ENCODE measurements at regions not wholly inside any gene's neighbourhood (a gene's known extent, or its start where the extent isn't known, plus 50 kb on each side); places are given as distances from the start of the nearest gene placed in this dataset.
"Not testable (repeated sequence)": the region's sequence is repeated elsewhere in the genome, so short reads cannot be mapped to it uniquely, and the experiment has no call there.

DNA sequence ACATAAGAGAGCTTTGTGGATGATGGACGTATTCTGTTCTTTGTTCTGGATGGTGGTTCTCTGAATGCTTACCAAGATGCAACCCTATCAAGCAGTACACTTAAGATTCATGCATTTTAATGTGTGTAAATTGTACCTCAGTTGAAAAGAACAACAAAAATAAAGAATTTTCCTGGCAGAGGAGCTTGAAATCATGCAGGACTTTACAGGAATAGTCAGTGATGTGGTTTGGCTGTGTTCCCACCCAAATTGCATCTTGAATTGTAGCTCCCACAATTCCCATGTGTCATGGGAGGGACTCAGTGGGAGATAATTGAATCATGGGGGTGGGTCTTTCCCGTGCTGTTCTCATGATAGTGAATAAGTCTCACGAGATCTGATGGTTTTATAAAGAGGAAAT, 430.6 kb upstream of the ASIC2 start:
- WGBS, 2 experiments = 79 to 90% methylated on average over 3 of the region's 3 CpGs
- not testable (repeated sequence) for H3K4me3 ChIP-seq (ENCODE audit: insufficient read depth, low read depth, low read length); H3K4me1 ChIP-seq (ENCODE audit: control insufficient read depth, insufficient read depth, low read length); H3K36me3 ChIP-seq (ENCODE audit: control insufficient read depth, insufficient read depth, low read length); H3K27ac ChIP-seq (ENCODE audit: insufficient read depth, low read depth, low read length, poor library complexity, severe bottlenecking); H3K9me3 ChIP-seq (ENCODE audit: control insufficient read depth, low read length); H3K27me3 ChIP-seq (ENCODE audit: control insufficient read depth, insufficient read depth, low read length, poor library complexity, severe bottlenecking)

DNA sequence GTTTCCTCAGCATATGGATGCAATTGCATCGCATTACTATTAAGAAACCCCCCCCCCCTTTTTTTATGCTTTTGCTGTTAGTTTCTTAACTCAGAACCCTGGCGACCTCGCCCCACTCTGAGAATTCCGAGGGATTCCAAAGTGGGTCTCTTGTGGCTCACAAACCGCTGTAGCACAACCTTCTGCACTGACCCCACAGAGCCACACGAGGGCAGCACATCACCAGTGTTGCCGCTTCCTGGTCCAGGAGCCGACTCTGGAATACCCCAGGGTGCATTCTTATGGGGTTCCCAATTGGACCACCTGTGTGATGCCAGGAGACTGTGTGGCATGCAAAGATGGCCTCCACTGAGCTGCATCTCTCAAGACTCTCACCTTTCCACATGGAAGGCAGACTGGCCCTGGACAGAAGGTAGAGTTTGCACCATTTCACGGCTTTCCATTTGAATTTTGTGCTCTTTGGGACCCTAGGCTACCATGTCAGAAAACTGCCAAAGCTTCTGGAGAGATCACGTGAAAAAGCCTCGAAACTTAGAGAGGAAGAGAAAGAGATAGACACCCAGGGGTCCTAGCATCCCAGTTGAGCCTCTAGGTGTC, 432.7 kb upstream of the ASIC2 start:
- no peak overlapping the region for H3K27ac ChIP-seq (ENCODE audit: insufficient read depth, low read depth, low read length, poor library complexity, severe bottlenecking)
- no peaks in the 10 kb centered on the region for H3K36me3 ChIP-seq (ENCODE audit: control insufficient read depth, insufficient read depth, low read length)
- no peak overlapping the region for H3K4me3 ChIP-seq (ENCODE audit: insufficient read depth, low read depth, low read length)
- no peaks in the 10 kb centered on the region for H3K27me3 ChIP-seq (ENCODE audit: control insufficient read depth, insufficient read depth, low read length, poor library complexity, severe bottlenecking)
- no peaks in the 10 kb centered on the region for H3K9me3 ChIP-seq (ENCODE audit: control insufficient read depth, low read length)
- no peaks in the 10 kb centered on the region for H3K4me1 ChIP-seq (ENCODE audit: control insufficient read depth, insufficient read depth, low read length)
- WGBS, 2 experiments = 39 to 44% methylated on average over 11 of the region's 11 CpGs

- no peak overlapping the region for H3K4me3 ChIP-seq (ENCODE audit: insufficient read depth, low read depth, low read length)
- no peak overlapping the region for H3K27ac ChIP-seq (ENCODE audit: insufficient read depth, low read depth, low read length, poor library complexity, severe bottlenecking)
- no peaks in the 10 kb centered on the region for H3K4me1 ChIP-seq (ENCODE audit: control insufficient read depth, insufficient read depth, low read length)
- H3K9me3 ChIP-seq (ENCODE audit: control insufficient read depth, low read length) = no peaks in the 10 kb centered on the region
- no peaks in the 10 kb centered on the region for H3K27me3 ChIP-seq (ENCODE audit: control insufficient read depth, insufficient read depth, low read length, poor library complexity, severe bottlenecking)
- WGBS, 2 experiments = 76 to 86% methylated on average over 2 of the region's 2 CpGs
- H3K36me3 ChIP-seq (ENCODE audit: control insufficient read depth, insufficient read depth, low read length) = no peaks in the 10 kb centered on the region
These were observed 437.0 kb upstream of the ASIC2 start for GRCh38 chr17:33730131-33730530.

DNA sequence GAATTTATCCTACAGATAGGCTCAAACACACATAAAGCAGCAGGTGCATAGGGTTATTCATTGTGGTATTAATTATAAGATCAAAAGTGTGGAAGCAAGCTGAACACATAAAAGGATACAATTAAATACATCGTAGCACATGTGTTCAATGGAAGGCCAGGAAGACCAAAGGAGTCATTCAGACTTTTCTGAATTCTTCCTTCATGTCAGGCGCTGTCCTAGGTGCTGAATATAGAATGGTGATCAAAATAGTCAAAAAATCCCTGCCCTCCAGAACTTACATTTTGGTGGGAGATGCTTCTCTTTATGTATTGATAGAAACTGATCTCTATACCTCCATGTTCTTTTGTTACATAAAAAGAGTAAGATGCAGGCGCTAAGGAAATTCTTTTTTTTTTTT, 439.0 kb upstream of the ASIC2 start:
- no peaks in the 10 kb centered on the region for H3K9me3 ChIP-seq (ENCODE audit: control insufficient read depth, low read length)
- no peaks in the 10 kb centered on the region for H3K4me1 ChIP-seq (ENCODE audit: control insufficient read depth, insufficient read depth, low read length)
- no peaks in the 10 kb centered on the region for H3K36me3 ChIP-seq (ENCODE audit: control insufficient read depth, insufficient read depth, low read length)
- no peaks in the 10 kb centered on the region for H3K27me3 ChIP-seq (ENCODE audit: control insufficient read depth, insufficient read depth, low read length, poor library complexity, severe bottlenecking)
- H3K4me3 ChIP-seq (ENCODE audit: insufficient read depth, low read depth, low read length) = no peak overlapping the region
- H3K27ac ChIP-seq (ENCODE audit: insufficient read depth, low read depth, low read length, poor library complexity, severe bottlenecking) = no peak overlapping the region
- WGBS, 2 experiments = 50 to 54% methylated on average over 2 to 3 of the region's 3 CpGs

- Histone ChIP-seq H3K4me3 (ENCODE audit: insufficient read depth, low read depth, low read length) (no peak overlapping the region), H3K36me3 (ENCODE audit: control insufficient read depth, insufficient read depth, low read length) (no peaks in the 10 kb centered on the region), H3K9me3 (ENCODE audit: control insufficient read depth, low read length) (no peaks in the 10 kb centered on the region), H3K27ac (ENCODE audit: insufficient read depth, low read depth, low read length, poor library complexity, severe bottlenecking) (no peak overlapping the region), H3K4me1 (ENCODE audit: control insufficient read depth, insufficient read depth, low read length) (no peaks in the 10 kb centered on the region), H3K27me3 (ENCODE audit: control insufficient read depth, insufficient read depth, low read length, poor library complexity, severe bottlenecking) (no peaks in the 10 kb centered on the region)
These were observed 446.6 kb upstream of the ASIC2 start for GRCh38 chr17:33739714-33740113.

DNA sequence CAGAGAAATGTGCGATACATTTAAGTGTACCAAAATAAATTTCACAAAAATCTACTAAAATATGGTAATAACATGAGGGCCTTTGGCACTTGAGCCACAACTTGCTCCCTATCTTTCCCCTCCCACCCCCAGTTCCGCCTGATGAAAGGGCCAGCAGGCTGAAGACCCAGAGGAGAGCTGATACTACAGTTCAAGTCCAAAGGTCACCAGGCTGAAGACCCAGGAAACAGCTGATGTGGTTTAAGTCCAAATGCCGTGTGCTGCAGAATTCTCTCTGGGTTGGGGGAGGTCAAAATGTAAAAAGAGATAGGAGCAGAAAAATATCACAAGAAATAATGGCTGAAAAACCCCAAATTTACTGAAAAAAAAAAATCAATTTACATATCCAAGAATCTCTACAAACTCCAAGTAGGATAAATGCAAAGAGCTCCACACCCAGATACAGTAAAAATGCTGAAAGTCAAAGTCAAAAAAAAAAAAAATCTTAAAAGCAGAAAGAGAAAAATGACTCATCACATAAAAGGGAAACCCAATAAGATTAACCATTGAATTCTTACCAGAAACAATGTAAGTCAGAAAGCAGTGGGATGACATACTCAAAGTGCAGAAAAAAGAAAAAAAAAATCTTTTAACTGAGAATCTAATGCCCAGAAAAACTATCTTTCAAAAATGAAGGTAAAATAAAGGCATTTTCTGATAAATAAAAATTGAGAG, 452.1 kb upstream of the ASIC2 start:
- Histone ChIP-seq H3K27ac (ENCODE audit: insufficient read depth, low read depth, low read length, poor library complexity, severe bottlenecking) (no peak overlapping the region), H3K27me3 (ENCODE audit: control insufficient read depth, insufficient read depth, low read length, poor library complexity, severe bottlenecking) (no peaks in the 10 kb centered on the region), H3K9me3 (ENCODE audit: control insufficient read depth, low read length) (no peaks in the 10 kb centered on the region), H3K36me3 (ENCODE audit: control insufficient read depth, insufficient read depth, low read length) (no peaks in the 10 kb centered on the region), H3K4me3 (ENCODE audit: insufficient read depth, low read depth, low read length) (no peak overlapping the region), H3K4me1 (ENCODE audit: control insufficient read depth, insufficient read depth, low read length) (peaks cover under 1% of the 10 kb centered on the region)
- WGBS, 2 experiments = 82 to 85% methylated on average over 2 to 3 of the region's 3 CpGs

DNA sequence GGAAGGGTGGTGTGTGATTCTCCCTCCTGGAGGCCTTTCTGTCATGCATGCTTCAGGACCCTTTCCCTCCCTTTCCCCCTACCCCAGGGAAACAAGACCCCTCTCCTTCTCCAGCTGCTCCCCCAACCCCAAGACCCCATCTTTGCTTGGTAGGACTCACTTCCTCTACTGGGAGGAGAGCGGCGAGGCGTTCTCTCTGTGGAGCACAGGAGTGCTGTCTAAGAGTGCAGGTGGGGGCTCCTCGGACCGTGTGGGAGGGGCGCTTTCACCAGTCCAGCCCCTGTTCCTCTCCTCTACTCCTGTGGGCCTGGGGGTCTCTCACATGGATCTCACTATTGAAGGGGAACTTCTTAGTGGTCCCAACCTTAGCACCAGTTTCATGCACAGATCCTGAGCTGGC, 456.1 kb upstream of the ASIC2 start:
- no peaks in the 10 kb centered on the region for H3K9me3 ChIP-seq (ENCODE audit: control insufficient read depth, low read length)
- H3K27me3 ChIP-seq (ENCODE audit: control insufficient read depth, insufficient read depth, low read length, poor library complexity, severe bottlenecking) = no peaks in the 10 kb centered on the region
- H3K4me3 ChIP-seq (ENCODE audit: insufficient read depth, low read depth, low read length) = no peak overlapping the region
- WGBS, 2 experiments = 91 to 95% methylated on average over 6 of the region's 6 CpGs
- no peak overlapping the region for H3K27ac ChIP-seq (ENCODE audit: insufficient read depth, low read depth, low read length, poor library complexity, severe bottlenecking)
- H3K4me1 ChIP-seq (ENCODE audit: control insufficient read depth, insufficient read depth, low read length) = peaks cover 15% of the 10 kb centered on the region
- H3K36me3 ChIP-seq (ENCODE audit: control insufficient read depth, insufficient read depth, low read length) = no peaks in the 10 kb centered on the region

- no peaks in the 10 kb centered on the region for H3K27me3 ChIP-seq (ENCODE audit: control insufficient read depth, insufficient read depth, low read length, poor library complexity, severe bottlenecking)
- H3K36me3 ChIP-seq (ENCODE audit: control insufficient read depth, insufficient read depth, low read length) = no peaks in the 10 kb centered on the region
- H3K9me3 ChIP-seq (ENCODE audit: control insufficient read depth, low read length) = no peaks in the 10 kb centered on the region
- WGBS, 2 experiments = 5 to 8% methylated on average over 13 of the region's 13 CpGs
- H3K4me1 ChIP-seq (ENCODE audit: control insufficient read depth, insufficient read depth, low read length) = peaks cover 15% of the 10 kb centered on the region
- no peak overlapping the region for H3K27ac ChIP-seq (ENCODE audit: insufficient read depth, low read depth, low read length, poor library complexity, severe bottlenecking)
- H3K4me3 ChIP-seq (ENCODE audit: insufficient read depth, low read depth, low read length) = no peak overlapping the region
These were observed 458.0 kb upstream of the ASIC2 start for GRCh38 chr17:33750943-33751701.

GRCh38 chr17:33751702-33752065, 458.6 kb upstream of the ASIC2 start:
- Histone ChIP-seq H3K27me3 (ENCODE audit: control insufficient read depth, insufficient read depth, low read length, poor library complexity, severe bottlenecking) (no peaks in the 10 kb centered on the region), H3K4me3 (ENCODE audit: insufficient read depth, low read depth, low read length) (no peak overlapping the region), H3K9me3 (ENCODE audit: control insufficient read depth, low read length) (no peaks in the 10 kb centered on the region), H3K27ac (ENCODE audit: insufficient read depth, low read depth, low read length, poor library complexity, severe bottlenecking) (no peak overlapping the region), H3K4me1 (ENCODE audit: control insufficient read depth, insufficient read depth, low read length) (peaks cover 15% of the 10 kb centered on the region), H3K36me3 (ENCODE audit: control insufficient read depth, insufficient read depth, low read length) (no peaks in the 10 kb centered on the region)
- WGBS, 2 experiments = 14 to 19% methylated on average over 3 to 5 of the region's 5 CpGs

- Histone ChIP-seq H3K4me1 (ENCODE audit: control insufficient read depth, insufficient read depth, low read length) (peaks cover 15% of the 10 kb centered on the region), H3K9me3 (ENCODE audit: control insufficient read depth, low read length) (no peaks in the 10 kb centered on the region), H3K27me3 (ENCODE audit: control insufficient read depth, insufficient read depth, low read length, poor library complexity, severe bottlenecking) (no peaks in the 10 kb centered on the region), H3K4me3 (ENCODE audit: insufficient read depth, low read depth, low read length) (no peak overlapping the region), H3K27ac (ENCODE audit: insufficient read depth, low read depth, low read length, poor library complexity, severe bottlenecking) (no peak overlapping the region), H3K36me3 (ENCODE audit: control insufficient read depth, insufficient read depth, low read length) (no peaks in the 10 kb centered on the region)
- WGBS, 2 experiments = 90 to 92% methylated on average over 7 of the region's 7 CpGs
These were observed 460.4 kb upstream of the ASIC2 start for GRCh38 chr17:33753452-33753851.
